GM19395 (cell line): ENCODE measurements at regions not wholly inside any gene's neighbourhood (a gene's known extent, or its start where the extent isn't known, plus 50 kb on each side); places are given as distances from the start of the nearest gene placed in this dataset.

Experiments
- ATAC-seq: cut with Tn5 transposase; IDR thresholded peaks from one replicate; pipeline ENCODE4 v1.9.1; 2021; ENCODE audit warnings: mild to moderate bottlenecking, moderate library complexity; ENCODE audit not compliant: unreplicated experiment

DNA sequence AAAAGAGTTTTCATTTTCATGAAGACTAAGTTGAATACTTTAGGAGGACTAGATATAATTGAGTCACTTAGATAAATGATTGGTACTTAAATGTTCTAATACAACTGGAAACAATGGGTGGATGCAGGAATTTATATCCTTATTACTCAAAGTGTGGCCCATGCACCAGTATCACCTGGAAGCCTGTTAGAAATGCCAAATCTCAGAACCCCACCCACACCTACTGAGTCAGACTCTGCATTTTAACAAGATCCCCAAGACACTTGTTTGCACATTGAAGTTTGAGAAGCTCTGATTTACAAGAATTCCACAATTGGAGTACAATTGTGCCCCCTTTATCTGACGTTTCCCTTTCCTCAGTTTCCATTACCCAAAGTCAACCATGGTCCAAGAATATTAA is 239.0 kb downstream of the AUH start:
- no peak for ATAC-seq

DNA sequence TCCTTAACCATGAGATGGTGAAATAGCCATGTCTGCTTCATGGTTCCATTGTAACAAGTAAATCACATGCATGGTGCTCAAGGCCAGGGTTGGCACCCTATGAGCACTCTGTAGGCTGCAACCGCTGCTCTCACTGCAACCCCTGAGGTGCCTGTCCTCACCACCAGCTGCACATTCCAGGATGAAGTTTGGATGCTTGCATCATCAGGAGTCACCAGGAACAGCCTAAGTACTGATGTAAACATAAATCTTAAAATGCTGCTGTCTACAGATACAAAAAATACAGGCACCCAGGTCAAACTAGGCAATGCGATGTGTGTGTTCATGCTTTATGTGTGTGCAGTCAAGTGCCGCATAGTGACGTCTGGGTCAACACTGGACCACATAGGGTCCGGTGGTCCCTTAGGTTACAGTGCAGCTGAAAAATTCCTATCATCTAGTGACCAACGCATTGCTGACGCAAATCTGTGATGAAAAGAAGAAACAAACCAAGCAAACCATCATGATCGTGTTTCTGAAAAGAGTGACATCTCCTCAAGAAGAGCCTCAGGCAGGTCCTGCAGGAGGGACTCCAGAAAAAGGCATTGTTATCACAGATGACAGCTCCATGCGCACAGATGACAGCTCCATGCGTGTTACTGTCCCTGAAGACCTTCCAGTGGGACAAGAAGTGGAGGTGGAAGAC is 234.8 kb downstream of the AUH start:
- no peak for ATAC-seq

DNA sequence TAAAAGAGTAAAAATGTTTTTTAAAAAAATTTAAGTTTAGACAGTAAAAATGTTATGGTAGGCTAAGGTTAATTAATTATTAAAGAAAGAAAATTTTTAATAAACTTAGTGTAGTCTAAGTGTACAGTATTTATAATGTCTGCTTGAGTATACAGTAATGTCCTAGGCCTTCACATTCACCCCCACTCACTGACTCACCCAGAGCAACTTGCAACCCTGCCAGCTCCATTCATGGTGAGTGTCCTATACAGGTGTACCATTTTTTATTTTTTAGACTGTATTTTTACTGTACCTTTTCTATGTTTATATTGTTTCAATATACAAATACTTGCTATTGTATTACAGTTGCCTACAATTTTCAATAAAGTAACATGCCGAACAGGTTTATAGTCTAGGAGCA is 234.1 kb downstream of the AUH start:
- ATAC-seq, result no peak

DNA sequence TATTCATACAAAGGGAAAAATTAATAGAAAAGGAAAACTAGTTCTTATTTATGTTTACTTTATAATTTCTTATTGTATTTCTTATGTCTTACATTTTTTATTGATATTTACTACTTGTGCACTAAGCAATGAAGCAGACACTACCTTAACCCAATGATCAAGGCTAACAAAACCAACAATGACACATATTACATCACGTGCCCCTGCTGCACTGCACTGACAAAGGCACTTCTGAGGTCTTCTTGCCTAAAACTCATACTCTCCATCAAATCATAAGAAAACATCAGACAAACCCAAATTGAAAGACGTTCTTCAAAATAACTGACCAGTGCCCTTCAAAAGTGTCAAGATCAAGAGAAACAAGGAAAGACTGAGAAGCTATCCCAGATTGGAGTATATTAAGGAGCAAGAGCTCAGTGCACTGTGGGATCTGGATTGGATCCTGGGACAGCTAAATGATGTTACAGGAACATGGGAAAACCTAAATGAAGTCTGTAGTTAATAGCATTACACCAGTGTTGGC is 230.9 kb downstream of the AUH start:
- no peak for ATAC-seq

DNA sequence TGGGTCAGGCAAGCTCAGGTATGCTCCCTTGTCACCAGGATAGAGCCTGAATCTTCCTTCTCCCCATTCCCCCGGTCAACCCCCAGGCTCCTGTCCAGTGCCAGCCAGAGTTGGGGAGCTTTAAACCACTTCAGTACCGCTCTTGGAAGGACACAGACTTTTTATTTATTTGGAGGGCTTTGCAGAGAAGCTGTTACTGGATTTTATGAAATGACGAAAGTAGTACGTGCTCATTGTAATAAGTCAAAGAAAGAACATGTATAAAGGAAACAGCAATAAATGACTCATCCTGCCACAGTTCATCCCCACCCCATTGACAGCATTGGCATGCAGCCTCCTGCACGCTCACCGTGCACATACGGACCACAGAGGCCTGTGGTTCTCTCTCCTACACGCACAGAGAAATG is 230.3 kb downstream of the AUH start:
- ATAC-seq, result peak; percentile 67

DNA sequence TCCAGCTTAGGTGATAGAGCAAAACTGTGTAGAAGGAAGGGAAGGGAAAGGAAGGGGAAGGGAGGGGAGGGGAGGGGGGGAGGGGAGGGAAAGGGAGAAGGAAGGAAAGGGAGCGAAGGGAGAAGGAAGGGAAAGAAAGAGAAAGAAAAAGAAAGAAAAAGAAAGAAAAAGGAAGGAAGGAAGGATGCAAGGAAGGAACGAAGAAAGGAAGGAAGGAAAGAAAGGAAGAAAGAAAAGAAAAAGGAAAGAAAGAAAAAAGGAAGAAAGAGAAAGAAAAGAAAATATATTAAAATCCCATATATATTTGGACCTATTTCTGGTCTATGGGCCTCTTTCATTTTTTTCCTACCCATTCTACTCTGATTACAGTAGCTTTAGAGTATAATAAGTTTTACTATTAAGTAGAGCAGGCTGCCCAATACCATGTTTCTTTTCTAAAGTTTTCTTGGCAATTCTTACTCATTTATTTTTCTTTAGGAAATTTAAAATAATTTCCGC is 229.1 kb downstream of the AUH start:
- ATAC-seq, result no peak

DNA sequence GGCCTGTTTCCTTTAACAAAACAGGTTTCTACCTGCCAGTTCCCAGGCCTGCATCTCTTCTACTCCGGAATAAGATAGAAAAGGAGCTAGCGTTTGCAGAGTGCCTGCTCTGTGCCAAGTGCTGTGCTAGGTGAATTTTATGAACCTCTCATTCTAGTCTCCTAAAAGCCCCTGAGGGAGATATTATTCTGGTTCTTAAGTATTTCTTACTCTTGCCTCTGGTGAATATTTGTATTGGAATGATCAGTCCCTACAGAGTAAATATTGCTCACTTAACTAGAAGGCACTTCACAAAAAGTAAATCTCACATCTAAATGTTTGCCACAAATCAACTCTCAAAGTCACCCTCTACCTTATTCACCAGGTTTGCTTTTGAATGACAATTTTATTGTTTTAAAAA is 227.1 kb downstream of the AUH start:
- no peak for ATAC-seq

DNA sequence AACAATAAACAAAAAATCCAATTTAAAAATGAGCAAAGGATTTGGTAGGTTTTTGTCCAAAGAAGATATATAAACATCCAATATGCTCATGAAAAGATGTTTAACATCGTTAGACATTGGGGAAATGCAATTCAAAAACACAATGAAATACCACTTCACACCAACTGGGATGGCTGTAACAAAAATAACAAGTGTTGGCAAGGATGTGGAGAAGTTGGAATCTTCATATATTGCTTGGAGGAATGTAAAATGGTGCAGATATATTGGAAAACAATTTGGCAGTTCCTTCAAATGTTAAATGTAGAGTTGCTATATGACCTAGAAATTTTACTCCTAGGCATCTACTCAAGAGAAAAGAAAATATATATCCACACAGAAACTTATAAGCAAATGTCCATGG is 224.3 kb downstream of the AUH start:
- no peak for ATAC-seq

DNA sequence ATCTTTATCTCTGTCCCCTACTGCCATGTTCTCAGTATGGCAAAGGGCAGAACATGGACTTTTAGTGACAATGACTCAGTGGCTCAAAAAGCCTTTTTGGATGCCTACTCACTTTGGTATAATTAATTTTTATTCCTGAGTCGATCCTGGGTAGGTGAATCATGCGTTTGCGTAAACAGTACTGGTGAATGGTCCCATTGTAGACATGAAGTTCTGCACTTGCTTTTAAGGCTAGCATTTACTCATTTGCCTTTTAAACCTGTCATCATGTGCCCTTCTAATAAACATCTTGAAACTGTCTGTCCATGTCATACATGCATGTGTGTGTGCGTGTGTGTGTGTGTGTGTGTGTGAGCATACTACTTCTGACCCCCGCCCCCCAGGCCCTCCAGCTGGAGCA is 223.0 kb downstream of the AUH start:
- no peak for ATAC-seq

DNA sequence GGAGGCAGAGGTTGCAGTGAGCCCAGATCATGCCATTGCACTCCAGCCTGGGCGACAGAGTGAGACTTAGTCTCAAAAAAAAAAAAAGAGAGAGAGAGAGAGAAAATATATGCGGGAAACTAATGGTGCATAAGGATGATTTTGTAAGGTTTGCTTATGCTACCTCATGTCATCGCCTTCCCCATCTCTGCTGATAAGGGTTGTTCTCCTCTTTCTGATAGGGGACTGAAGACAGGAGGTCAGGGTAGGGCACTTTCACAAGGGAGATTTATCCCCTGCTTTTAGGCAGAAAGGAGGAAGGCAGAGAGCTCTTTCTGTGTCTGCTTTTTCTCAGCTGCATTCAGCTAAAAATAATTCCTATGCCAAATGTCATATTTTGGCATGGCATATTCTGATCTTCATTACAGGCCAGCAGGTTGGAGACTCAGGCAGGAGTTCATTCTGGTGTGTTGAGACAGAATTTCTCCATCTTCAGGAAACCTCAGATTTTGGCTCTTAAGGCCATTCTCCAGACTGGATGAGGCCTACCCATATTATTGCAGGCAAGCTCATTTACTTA is 220.2 kb downstream of the AUH start:
- no peak for ATAC-seq

DNA sequence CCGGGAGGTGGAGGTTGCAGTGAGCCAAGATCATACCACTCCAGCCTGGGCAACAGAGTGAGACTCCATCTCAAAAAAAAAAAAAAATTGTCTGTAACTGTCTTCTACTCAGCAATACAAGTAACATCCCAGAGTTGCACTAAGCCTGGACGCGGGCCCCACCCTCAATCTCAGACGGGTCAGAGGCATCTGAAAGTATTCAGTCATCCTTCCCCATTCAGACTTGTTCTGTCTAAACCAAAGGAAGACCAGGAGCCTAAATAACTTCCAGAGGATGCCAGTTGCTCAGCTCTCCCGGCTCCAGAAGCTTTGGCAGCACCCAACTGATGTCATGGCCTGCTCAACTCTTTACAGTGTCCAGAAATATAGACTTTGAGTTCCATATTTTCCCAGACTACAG is 218.6 kb downstream of the AUH start:
- ATAC-seq, result no peak

DNA sequence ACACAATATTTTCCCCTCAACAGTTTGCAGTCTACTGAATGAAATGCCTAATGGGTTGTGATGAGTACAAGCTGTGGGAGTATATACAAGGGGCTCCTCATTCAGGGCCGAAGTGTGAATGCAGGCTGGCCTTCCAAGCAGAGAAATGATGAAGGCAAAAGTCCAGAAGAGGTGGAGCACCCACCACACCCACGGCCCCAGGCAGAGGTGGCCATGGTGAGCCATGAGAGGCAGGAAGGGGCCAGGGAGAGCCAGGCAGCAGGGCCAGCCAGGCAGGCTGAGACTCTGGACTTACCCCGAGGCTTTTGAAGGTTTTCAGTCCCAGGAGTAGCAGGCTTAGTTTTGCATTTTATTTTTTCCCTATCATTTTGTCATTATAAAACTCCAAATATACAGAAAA is 218.1 kb downstream of the AUH start:
- ATAC-seq, result no peak

DNA sequence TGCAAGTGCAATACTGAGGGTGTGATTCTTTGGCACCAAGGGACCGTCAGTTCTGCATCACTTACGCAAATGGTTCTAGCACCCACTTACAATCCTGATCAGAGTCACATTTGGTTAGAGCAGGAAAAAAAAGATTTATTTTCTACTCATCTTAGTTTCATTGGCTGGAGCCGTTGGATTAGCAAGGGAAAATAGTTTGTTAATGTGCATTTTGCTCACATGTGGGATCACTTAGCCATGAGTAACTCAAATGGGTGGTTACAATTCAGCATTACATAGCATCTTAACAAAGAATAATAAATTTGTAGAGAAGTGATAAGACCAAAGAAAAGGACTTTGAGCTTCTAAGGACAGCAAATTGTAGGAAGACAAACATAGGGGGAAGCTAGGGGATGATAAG is 216.9 kb downstream of the AUH start:
- no peak for ATAC-seq

DNA sequence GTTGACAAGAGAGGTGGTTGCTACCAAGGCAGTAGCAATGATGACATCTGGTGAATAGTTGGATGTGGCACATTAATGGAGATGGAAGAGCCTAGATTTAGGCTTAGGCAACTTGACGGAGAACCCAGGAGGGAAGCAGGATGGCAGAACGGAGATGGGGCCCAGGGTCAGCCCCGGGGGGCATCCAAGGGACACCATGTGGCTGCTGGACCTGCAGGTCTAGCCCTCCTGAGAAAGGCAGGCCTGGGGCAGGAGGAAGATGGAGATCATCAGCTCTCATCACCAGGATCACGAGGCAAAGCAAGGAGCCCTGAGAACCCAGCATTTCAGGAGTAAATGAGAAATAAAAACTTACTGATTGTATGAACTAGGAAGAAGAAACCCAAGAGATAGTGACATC is 216.2 kb downstream of the AUH start:
- no peak for ATAC-seq

DNA sequence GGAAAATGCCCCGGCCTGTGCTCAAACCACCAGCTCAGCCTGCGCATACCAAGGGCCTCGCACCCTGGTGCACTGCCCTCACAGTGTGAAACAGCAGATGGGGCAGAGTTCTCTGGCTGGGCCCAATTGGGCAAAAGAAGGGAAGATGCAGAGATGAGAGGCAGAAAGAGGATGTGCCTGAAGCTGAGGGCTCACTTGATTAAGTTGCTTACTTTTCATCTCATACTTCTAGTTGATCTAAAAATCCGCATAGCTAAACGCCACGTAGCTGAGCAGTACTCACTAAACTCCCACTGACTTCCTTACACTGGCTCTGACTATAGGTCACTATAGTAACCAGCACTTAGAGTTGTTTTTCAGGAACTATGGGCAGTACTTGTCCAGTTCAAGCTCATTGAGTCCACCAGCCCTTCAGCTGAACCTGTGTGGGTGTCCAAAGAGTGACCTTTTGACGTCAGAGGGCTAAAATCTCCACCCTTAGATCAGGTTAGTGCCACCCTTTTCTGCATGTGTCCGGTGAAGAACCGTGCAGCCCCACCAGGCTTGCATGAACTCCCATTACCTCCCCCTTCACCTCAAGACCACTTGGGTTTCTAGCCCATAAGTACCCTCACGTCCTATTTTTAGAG is 215.2 kb downstream of the AUH start:
- no peak for ATAC-seq

DNA sequence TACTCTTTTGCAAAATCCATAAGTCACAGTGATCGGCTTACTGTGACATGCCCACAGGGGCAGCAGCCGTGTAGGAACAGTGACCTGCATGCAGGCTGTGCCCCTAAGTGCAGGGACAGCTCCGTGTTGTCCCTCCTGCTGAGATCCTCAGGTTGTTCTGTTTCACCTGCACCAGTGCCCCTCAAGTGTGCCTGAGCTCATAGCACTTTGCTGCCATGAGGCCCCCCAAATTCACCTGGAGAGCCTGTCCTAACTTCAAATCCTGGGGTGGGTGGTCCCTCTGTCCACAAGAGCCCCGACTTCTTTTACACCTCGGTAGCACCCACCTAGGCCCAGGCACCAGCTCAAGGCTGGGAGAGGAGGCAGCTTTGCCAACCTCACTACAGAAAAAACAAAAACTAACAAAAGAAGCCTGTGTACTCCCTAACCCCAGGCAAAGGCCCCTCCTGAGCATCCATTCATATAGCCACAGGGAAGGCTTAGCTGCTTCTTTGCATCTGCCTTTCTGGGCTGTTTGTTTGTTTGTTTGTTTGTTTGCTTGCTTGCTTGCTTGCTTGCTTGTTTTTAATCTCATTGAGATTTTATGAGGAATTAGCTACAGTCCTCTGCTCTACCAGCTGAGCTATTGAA is 214.5 kb downstream of the AUH start:
- no peak for ATAC-seq

DNA sequence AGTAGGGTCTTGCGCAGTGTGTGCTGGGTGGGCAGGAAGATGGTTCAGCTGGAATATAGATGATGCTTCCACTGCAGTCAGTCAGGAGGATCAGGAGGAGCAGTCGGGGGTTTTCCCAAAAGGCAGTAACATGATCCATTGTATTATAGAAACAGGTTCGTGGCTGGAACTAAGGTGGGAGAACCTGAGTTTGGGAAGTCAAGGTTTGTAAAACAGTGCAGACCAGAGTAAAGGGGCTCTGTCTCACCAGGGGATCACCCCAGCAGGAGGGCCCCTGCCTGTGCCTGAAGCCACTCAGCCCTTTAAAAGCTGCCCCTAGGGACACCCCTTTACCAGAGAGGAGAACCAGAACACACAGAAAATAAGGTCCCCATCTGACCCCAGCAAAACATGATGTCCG is 213.4 kb downstream of the AUH start:
- ATAC-seq, result no peak

DNA sequence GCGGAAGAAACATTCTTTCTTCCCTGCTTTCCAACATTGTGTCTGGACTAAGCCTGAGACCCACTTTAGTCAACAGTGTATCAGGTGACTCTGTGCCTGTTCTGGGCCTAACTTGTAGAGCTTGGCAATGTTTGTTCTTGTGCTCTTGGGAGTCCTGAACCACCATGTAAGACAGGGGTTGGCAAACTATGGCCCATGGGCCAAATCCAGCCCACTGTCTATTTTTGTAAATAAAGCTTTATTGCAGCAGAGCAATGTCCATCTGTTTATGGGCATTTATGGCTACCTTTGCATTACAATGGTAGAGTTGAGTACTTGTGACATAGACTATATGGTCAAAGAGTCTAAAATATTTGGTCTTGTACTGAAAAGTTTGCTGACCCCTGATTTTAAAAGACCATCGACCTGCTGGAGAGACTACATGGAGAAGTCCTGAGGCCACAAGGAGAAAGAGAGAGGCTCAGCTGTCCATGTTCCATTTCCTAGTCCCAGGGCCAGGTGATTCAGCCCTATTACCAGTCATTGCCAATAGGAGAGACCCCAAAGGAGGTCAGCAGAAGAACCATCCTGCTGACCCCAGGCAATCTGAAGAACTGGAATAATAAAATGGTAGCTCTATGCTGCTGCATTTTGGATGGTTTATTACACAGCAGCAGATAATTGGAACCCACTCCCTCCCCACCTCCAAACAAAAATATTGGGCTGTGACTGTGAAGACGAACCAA is 211.3 kb downstream of the AUH start:
- ATAC-seq, result no peak

DNA sequence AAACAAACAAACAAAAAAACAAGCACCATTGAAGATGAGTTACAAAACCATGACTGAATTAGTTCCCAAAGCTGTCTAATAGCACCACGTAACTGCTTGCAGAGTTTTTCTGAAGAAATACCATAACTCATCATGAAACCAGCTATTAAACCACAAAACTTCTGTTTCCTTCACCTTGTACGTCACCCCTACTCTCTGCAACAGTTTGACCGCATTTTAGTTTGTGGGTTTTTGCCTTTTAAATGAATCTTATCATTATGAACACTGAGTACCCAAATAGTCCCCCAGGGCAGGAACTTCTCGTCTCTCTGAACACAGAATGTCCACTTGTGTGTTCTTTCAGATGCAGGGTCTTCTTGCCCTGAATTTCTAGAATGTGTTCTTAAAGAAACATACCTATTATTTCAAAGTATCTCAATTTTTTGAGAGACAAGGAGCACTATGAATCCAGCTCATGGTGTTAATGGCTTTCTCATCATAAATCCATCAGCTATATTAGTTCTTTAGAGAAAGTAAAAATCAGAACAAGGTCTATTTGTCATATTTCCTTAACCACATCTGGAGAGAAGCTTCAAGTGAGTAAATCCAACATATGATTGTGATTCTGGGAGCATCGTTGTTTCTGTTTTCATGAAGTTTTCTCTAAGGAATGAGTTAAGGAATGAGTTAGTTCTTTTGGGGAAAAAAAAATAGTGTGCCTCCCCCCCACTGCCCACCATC is 210.6 kb downstream of the AUH start:
- ATAC-seq, result peak; percentile 82

DNA sequence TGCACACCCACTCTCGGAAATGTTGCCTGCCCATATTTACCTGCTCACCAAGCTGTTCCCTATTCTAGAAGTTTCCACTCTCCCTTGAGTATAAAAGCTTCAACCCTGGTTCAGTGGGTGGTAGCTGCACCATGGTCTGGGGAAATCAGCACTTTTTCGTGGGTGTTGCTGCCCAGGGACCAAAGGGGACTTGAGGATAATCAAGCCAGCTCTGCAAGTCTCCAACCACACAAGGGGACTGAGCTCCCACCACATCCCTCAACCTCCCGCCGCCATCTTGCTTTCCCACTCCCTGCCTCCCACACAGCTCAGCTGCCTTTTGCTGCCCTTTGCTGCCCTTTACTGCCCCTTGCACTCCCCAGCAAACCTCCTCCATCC is 210.0 kb downstream of the AUH start:
- ATAC-seq, result no peak

DNA sequence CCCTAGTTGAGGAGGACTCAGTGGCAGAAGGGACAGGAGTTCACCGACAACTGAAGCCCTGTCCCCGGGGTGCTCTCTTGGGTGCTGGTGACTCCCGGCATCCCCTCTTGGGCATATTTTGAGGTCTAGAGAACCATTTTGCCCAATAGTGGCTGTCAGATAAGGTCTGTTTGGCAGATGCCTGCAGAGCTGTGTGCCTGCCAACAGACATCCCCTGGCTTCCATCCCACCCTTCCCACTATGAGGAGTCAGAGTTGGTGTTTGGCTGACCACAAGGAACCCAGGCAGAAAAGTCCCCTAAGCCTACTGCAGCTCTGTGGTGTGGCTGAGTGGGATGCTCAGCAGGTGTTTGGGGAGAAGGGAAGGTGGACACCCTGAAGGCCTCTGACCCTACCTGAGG is 207.0 kb downstream of the AUH start:
- no peak for ATAC-seq
